GM18520 (cell line): ENCODE measurements at regions not wholly inside any gene's neighbourhood (a gene's known extent, or its start where the extent isn't known, plus 50 kb on each side); places are given as distances from the start of the nearest gene placed in this dataset.

Experiments used
- ATAC-seq: cut with Tn5 transposase; IDR thresholded peaks from one replicate; pipeline ENCODE4 v1.9.1; 2021; ENCODE audit not compliant: unreplicated experiment

DNA sequence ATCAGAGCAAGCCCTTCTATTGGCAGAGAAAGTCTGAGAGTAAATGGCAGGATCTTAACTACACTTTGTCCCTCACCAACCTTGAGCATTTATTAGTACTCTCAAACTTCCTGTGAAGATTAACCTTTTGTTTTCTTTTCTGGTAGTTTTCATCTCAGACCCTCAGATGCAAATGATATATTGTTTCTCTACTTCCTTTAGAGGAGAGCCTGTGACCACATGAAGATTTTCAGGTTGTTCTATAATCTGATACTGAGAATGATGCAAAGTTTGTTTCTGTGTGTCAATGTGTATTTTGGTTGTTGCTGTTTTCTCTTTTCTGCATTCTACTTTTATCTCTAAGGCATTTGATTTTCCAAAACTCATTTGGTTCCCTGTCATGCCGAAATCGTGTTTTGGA, 165.8 kb upstream of the CYSLTR1 start:
- ATAC-seq = peak; percentile 77

DNA sequence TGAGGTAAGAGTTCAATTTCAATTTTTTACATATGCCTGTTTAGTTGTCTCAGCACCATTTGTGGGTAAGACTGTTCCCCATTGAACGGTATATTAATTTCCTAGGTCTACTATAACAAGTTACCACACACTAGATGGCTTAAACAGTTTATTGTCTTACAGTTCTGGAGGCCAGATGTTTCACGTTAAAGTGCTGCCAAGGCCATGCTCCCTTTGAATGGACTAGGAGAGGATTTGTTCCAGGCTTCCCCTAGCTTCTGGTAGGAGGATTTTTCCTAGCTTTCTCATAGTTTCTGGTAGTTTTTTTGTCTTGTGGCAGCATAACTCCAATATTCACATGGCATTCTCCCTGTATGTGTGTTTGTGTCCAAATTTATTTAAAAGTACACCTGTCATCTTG, 149.3 kb upstream of the CYSLTR1 start:
- ATAC-seq = no peak

DNA sequence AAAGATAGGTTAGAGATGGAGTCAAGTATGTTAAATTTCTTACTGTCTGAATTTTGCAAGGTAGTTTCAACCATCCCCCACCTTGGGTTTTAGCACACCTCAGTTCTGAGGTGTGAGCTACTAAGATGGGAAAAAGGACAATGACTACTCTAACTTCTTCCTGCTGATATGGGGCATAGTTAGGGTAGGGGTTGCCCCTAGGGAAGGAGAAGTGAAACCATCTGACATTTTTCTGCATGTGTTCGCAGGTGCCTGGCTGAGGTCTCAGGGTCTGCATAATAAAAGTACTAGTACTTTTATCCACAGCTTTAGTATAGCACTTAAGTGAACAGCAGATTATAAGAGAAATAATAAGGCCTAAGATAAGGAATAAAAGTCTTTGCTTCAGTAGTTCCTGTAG, 129.5 kb upstream of the CYSLTR1 start:
- ATAC-seq = no peak

DNA sequence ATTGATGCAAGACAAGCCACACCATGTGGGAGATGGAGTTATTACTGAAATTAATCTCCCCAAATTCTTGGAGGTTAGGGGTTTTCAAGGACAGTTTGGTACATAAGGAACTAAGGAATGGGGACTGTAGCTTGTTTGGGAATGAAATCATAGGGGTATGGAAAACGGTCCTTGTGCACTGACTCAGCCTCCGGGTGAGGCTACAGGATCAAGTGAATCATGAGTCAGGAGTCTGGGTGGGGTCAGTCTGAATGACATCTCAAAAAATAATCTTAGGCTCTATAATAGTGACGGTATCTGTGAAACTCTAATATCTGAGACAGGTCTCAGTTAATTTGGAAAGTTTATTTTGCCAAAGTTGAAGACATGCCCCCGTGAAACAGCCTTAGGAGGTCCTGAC, 128.5 kb upstream of the CYSLTR1 start:
- no peak for ATAC-seq

DNA sequence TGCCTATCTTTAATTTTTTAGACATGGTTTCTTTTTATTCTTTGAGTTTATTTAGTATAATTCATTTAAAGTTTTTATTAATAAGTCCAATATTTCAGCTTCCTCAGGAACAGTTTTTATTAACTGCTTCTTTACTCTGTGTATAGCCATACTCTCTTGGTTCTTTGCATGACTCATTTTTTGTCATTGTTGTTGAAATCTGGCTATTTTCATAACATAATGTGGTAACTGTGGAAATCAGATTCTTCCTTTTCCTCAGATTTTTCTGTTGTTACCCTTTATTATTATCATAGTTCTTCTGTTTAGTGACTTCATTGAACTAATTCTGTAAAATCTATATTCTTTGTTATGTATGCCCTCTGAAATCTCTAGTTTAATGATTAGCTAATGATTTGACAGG, 124.9 kb upstream of the CYSLTR1 start:
- no peak for ATAC-seq

DNA sequence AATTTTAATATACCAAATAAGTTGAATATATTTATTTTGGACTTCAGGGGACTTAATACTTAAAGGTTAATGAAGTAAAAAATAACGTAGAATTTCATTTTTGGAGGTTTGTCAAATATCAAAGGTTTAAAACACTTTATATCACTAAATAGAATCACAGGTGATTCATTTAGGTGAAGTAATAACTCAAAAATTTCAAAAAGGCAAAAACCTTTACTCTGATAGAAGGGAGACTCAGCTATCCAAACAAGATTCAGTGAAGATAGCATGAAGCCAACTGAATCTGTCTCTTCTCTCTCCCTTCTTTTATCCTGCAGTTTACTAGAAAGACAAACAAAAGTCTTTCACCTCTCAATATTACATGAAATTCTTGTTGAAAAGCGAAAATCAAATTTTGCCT, 110.2 kb upstream of the CYSLTR1 start:
- ATAC-seq = no peak

DNA sequence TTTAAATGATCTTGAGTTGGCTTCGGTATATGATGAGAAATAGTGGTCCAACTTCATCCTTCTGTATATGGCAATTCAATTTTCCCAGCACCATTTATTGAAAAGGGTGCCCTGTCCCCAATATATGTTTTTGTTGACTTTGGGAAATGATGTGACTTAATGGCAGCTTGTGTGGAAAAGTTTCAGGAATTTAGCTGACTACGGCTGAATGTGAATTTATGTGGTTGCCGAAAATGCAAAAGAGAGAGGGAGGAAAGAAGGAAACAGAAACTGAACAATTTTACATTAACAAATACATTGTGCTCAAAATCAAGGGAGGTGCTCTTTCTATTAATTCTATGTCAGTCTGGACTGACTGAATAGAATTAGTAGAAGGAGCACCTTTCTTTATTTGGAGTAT, 101.8 kb upstream of the CYSLTR1 start:
- no peak for ATAC-seq

DNA sequence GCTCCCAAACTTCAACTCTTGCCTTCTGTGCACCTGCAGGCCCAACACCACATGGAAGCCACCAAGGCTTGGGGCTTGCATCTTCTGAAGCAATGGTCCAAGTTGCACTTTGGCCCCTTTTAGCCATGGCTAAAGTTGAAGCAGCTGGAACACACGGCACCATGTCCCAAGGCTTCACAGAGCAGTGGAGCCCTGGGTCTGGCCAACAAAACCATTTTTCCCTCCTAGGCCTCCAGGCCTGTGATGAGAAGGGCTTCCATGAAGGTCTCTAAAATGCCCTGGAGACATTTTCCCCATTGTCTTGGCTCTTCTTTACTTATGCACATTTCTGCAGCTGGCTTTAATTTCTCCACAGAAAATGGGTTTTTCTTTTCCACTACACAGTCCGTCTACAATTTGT, 61.3 kb upstream of the CYSLTR1 start:
- ATAC-seq = no peak

DNA sequence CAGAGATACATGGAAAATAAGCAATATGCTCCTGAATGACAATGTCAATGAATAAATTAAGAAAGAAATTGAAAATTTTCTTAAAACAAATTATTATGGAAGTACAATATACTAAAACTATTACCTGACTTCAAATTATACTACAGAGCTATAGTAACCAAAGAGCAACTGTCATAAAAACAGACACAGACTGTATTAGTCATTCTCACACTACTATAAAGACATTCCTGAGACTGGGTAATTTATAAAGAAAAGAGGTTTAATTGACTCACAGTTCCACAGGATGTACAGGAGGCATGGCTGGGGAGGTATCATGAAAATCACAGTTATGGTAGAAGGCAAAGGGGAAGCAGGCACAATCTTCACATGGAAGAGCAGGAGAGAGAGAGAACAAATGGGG, 60.0 kb upstream of the CYSLTR1 start:
- no peak for ATAC-seq

DNA sequence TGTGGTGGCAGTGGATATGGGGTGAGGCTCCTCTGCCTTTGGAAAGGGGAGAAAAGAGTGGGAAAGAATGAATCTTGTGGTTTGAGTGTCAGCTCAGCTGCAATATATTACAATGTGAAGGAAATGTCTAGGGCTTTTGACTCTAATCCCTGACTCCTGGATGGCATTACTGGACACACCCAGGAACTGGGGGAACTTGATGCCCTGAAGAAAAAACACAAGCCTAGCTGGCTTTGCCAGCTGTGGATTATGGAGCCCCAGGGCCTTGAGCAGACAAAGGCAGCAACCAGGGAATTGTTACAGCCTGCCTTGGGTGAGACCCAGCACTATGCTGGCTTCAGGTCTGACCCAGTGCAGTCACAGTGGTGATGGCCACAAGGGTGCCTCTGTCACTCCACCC, 57.1 kb upstream of the CYSLTR1 start:
- ATAC-seq = no peak

DNA sequence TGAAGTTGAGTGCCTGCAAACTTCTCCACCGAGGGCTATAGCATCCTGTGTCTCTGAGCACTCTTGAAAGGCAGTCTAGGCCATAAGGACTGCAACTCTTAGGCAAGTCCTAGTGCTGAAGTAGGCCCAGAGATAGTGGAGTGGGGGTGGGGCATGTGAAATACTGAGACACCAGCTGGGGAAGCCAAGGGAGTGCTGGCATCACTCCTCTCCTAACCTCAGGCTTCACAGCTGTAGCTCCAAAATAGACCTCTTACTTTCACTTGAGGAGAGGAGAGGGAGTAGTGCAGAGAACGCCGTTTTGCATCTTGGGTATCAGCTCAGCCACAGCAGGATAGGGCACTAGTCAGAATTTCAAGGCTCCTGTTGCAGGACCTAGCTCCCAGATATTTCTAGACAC, 56.2 kb upstream of the CYSLTR1 start:
- no peak for ATAC-seq

DNA sequence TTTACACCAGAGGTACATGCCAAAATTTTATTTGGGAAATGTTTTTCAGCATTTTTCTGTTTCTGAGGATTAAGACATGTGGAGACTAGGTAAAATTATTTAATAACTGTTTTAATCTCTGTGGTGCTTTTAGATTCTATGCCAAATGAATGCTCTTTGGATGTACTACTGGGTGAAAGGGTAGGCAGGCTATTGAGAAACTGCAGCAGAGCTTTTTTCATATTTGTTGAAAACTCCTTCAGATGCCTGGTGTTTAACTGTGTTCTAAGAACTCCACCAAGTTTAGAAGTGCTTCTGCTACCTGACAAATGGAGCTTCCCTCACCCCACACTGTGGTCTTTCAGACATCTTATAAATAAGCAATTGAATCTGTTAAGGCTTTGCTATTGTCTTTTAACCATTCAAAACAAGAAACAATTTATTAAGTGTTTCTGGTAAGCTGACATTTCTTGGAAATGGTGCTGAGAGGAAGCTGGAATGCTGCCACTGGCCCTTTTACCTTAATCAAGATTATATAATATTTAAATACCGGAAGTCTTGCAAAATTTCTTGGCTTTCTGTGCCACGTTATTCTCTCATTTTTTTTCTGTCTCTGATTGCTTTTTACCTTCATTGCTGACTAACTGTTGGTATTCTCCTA, 51.2 kb upstream of the CYSLTR1 start:
- no peak for ATAC-seq
